Esophagus squamous epithelium (tissue), 5 donors: ENCODE measurements at regions not wholly inside any gene's neighbourhood (a gene's known extent, or its start where the extent isn't known, plus 50 kb on each side); places are given as distances from the start of the nearest gene placed in this dataset.
A peak's percentile ranks its signal among the peaks of the same experiment; 100 is the strongest.

Experiments used
- DNase-seq: peaks from one replicate; lab custom pipeline; 2025; lab: John Stamatoyannopoulos, UW
- H3K27ac ChIP-seq, 4 donors: fragments of 200-600 bp; sonication (generic); one replicate each; pipeline ENCODE4 v1.5.1; 2016 to 2019; ENCODE audit warnings: mild to moderate bottlenecking in 1 of 4
- H3K27me3 ChIP-seq, 4 donors: fragments of 200-600 bp; sonication (generic); 1 replicate in 3 of 4; 2 replicates in 1 of 4; pipeline versions ENCODE4 v1.5.1 to v1.6.0; 2017 to 2021; ENCODE audit warnings: antibody characterized with exemption in 1 of 4
- H3K36me3 ChIP-seq, 3 donors: fragments of 200-600 bp; sonication (generic); one replicate each; pipeline ENCODE4 v1.5.1; 2016 to 2019
- H3K4me1 ChIP-seq, 3 donors: fragments of 200-600 bp; sonication (generic); one replicate each; pipeline ENCODE4 v1.5.1; 2017 to 2019
- H3K4me3 ChIP-seq, 4 donors: fragments of 200-600 bp; sonication (generic); 1 replicate in 3 of 4; 2 replicates in 1 of 4; pipeline ENCODE4 v1.5.1; 2016 to 2019; ENCODE audit warnings: mild to moderate bottlenecking in 2 of 4, moderate library complexity in 1 of 4
- H3K9me3 ChIP-seq, 3 donors: fragments of 200-600 bp; sonication (generic); one replicate each; pipeline ENCODE4 v1.5.1; 2016 to 2019
- POLR2A ChIP-seq, 4 donors: fragments of 450-650 bp; IDR thresholded peaks; one replicate each; pipeline ENCODE4 v1.6.1; 2017; ENCODE audit warnings: antibody characterized with exemption in 4 of 4, mild to moderate bottlenecking in 4 of 4, moderate library complexity in 3 of 4
- WGBS, 2 donors: methylation state at CpG; one replicate each; pipeline ENCODE4 v1.1.5; 2018; 5-methylcytosine and 5-hydroxymethylcytosine counted together
- intact Hi-C: fragments of 100-400 bp; cut with DNase I; formaldehyde crosslinking; loops from one replicate; pipeline ENCODE4 v1.15.0; 2022
- TF ChIP-seq, protein P1 (sequence below), 6 experiments: fragments of 450-650 bp in 4 of 6; fragments of 200-600 bp in 2 of 6; sonication (generic) in 2 of 6; IDR thresholded peaks; one replicate each; pipeline ENCODE4 v1.5.1; 2016 to 2019; ENCODE audit warnings: antibody characterized with exemption in 6 of 6, mild to moderate bottlenecking in 4 of 6, moderate library complexity in 4 of 6
- donor health status: DM: yes; HTN: yes; CAD: no.

DNA sequence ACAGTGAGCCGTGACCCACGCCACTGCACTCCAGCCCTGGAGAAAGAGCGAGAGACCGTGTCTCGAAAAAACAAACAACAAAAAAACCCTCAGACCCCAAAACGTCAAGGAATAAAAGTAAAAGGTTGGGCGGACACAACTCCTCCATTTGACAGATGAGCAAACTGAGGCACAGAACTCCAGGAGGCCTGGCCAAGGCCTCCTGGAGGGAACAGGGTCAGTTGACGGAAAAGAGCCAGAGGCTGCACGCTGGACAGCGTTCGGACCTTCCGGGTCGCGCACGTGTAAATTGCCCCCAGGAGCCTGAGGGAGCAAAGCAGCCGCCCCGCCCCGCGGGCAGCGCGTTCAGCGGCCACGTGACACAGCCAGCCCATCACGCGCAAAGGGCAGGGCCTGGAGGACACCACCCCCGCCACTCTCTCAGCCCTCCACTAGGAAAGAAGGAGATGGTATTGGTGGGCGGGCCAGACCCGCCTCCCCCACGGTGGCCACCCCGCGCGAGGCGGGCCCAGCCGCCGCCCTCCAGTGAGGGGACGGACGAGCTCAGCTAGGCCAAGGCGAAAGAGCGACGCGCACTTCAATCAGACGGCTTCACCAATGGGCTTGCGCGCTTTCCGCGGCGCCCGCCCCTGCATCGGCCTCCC is 81.5 kb downstream of the PTPDC1 start:
- Histone ChIP-seq H3K9me3 (no peaks in the 10 kb centered on the region), H3K27ac (peak overlapping the region; percentile 97 to 100 (median 98)), H3K4me1 (peaks cover 25 to 47% (median 26%) of the 10 kb centered on the region in 3 donors), H3K36me3 (no peaks in the 10 kb centered on the region), H3K4me3 (peak overlapping the region; percentile 75 to 100 (median 95)), H3K27me3 (no peaks in the 10 kb centered on the region)
- WGBS, 2 donors, result 16 to 28% methylated on average over 12 to 25 of the region's 49 CpGs
- no peak for TF ChIP-seq POLR2A (IDR thresholded peaks at IDR 0.05)
- TF ChIP-seq, protein P1, sequence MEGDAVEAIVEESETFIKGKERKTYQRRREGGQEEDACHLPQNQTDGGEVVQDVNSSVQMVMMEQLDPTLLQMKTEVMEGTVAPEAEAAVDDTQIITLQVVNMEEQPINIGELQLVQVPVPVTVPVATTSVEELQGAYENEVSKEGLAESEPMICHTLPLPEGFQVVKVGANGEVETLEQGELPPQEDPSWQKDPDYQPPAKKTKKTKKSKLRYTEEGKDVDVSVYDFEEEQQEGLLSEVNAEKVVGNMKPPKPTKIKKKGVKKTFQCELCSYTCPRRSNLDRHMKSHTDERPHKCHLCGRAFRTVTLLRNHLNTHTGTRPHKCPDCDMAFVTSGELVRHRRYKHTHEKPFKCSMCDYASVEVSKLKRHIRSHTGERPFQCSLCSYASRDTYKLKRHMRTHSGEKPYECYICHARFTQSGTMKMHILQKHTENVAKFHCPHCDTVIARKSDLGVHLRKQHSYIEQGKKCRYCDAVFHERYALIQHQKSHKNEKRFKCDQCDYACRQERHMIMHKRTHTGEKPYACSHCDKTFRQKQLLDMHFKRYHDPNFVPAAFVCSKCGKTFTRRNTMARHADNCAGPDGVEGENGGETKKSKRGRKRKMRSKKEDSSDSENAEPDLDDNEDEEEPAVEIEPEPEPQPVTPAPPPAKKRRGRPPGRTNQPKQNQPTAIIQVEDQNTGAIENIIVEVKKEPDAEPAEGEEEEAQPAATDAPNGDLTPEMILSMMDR (IDR thresholded peaks at IDR 0.05), result no peak
- intact Hi-C loops, result no loop called here
- peak; percentile 88 for DNase-seq

DNA sequence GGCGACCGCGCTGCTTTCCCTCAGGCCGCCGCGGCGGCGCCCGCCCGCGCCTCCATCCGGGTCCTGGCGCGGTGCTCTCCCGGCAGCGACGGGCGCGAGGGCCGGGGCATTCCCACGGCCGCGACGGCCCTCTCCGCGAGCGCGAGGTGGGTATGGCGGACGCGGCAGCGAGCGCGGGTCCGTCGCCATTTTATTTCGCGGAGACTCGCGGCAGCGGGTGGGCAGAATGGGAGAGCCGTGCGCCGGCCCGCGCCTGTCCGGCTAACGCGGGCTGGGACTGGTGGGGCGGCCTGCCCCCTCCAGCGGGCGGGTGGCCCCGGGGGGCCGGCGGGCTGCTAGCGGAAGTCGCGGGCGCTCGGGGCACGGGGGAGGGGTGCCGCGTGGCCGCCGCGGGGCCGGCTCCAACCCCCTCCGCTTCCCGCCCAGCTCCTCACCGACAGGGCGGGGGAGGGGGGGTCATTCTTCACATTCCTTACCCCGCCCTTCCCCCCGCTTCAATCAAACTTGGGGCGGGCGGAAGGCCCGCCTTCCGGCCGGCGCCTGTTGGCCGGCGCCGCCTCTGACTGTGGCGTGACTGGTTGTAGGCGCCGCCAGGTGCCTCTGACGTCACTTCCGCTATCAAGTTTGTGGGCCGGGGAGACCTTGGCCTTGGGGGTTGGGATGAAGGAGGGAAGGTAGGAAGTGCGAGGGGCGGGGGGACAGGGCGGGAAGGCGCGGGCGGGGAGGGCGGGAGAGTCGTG is 82.1 kb downstream of the PTPDC1 start:
- H3K27ac ChIP-seq, result peak overlapping the region; percentile 97 to 100 (median 98)
- H3K4me3 ChIP-seq, result peak overlapping the region; percentile 75 to 100 (median 95)
- intact Hi-C loops, result no loop called here
- peaks cover 25 to 53% (median 31%) of the 10 kb centered on the region in 3 donors for H3K4me1 ChIP-seq
- peaks cover 0 to 3% (median 0%) of the 10 kb centered on the region in 3 donors for H3K36me3 ChIP-seq
- no CpG with 5 or more reads among the region's 96 CpGs for WGBS, 2 donors
- no peaks in the 10 kb centered on the region for H3K27me3 ChIP-seq
- TF ChIP-seq, protein P1 (IDR thresholded peaks at IDR 0.05), result peak in 4 of 6 experiments; percentile 15 to 35 (median 29)
- peak in 3 of 4 donors; percentile 58 to 99 (median 93) for TF ChIP-seq POLR2A (IDR thresholded peaks at IDR 0.05)
- no peaks in the 10 kb centered on the region for H3K9me3 ChIP-seq
- peak; percentile 86 for DNase-seq

DNA sequence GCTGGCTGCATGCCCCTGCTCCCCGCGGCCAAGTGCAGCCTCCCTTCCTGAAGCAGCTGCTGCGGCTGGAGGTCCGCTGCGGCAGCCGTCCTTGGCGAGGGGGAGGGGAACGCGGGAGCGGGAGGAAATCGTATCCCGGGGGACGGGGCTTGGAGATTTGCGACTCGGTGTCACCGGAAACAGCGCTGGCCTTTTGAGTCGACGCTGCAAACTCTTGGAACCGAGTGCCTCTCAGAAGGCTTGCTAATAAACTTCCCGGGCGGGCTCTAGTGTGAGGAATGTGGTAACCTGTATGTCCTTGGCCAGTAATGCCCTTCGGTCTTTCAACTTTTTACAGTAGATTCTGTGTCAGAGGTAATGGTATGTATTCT is 82.7 kb downstream of the PTPDC1 start:
- no peaks in the 10 kb centered on the region for H3K9me3 ChIP-seq
- intact Hi-C loops, result no loop called here
- WGBS, 2 donors, result 0% methylated on average over 6 to 10 of the region's 23 CpGs
- peak overlapping the region; percentile 97 to 100 (median 98) for H3K27ac ChIP-seq
- peak; percentile 67 for DNase-seq
- peaks cover 25 to 59% (median 36%) of the 10 kb centered on the region in 3 donors for H3K4me1 ChIP-seq
- H3K4me3 ChIP-seq, result peak overlapping the region; percentile 75 to 100 (median 95)
- peak in 2 of 4 donors; percentile 16 to 48 for TF ChIP-seq POLR2A (IDR thresholded peaks at IDR 0.05)
- TF ChIP-seq, protein P1 (IDR thresholded peaks at IDR 0.05), result no peak
- no peaks in the 10 kb centered on the region for H3K27me3 ChIP-seq
- peaks cover 0 to 7% (median 0%) of the 10 kb centered on the region in 3 donors for H3K36me3 ChIP-seq

DNA sequence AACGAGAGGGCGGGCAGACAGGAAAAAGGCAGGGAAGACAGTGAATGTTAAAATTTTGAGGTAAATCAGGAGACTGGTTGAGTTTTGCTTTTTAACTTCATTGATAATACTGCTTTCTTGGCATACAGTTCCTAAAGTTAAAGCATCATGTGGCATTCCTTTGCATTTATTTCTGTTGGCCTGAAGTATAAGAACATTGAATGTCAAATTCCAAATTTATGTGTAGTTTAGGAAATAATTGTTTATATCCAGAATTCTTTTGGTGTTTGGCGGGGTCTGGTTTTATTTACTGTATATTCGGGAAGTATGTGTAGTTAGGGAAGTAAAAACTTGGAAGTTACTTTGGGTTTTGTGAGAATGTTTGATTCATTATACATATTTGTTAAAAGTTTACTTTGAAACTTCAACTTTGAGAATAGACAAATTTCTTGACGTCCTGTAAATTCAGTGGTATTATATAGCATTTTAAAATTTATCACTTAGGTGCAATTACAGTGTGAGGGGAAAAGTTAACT is 83.2 kb downstream of the PTPDC1 start:
- Histone ChIP-seq H3K27me3 (no peaks in the 10 kb centered on the region), H3K27ac (peak overlapping the region; percentile 97 to 100 (median 98)), H3K4me3 (peak overlapping the region; percentile 75 to 100 (median 95)), H3K9me3 (no peaks in the 10 kb centered on the region), H3K36me3 (peaks cover 0 to 7% (median 0%) of the 10 kb centered on the region in 3 donors), H3K4me1 (peaks cover 25 to 64% (median 41%) of the 10 kb centered on the region in 3 donors)
- intact Hi-C loops, result no loop called here
- no peak for DNase-seq
- 0 to 2% methylated on average over 5 of the region's 5 CpGs for WGBS, 2 donors
- TF ChIP-seq, protein P1 (IDR thresholded peaks at IDR 0.05), result no peak
- no peak for TF ChIP-seq POLR2A (IDR thresholded peaks at IDR 0.05)
